Dermis blood vessel endothelial cell (primary cell): ENCODE measurements at regions not wholly inside any gene's neighbourhood (a gene's known extent, or its start where the extent isn't known, plus 50 kb on each side); places are given as distances from the start of the nearest gene placed in this dataset.
"Not testable (repeated sequence)": the region's sequence is repeated elsewhere in the genome, so short reads cannot be mapped to it uniquely, and the experiment has no call there.

ENCODE experiments used
- DNase-seq: peaks from one replicate; pipeline ENCODE4 v3.0.0; 2010

DNA sequence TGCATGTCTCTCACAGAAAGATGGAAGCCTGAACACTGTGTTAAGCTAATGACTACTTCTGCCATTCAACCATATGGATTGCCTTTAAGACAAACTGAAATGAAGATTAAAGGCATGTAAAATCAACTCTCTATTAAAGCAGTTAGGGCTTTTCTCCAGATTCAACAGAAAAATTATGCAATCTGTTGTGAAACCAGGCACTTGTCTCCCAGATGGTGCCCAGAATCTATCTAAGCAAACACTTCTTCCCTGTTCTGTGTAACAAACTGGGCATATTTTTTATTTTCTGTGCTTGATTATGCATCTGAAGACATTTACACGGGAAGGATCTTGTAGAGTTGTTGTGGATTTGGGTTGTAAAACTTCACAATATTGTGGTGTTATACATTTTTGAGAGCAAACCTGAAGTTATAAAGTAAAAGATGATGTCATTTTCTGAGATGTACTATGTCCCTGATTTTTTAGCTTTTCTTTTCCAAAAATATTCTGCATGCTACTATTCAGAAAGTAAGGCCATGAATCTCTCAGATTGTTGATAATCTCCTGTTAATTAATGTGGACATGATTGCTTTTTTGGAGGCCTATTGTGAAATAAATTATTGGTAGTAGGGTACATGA lies 1550.3 kb downstream of the CDH8 start:
- DNase-seq: no peak

DNA sequence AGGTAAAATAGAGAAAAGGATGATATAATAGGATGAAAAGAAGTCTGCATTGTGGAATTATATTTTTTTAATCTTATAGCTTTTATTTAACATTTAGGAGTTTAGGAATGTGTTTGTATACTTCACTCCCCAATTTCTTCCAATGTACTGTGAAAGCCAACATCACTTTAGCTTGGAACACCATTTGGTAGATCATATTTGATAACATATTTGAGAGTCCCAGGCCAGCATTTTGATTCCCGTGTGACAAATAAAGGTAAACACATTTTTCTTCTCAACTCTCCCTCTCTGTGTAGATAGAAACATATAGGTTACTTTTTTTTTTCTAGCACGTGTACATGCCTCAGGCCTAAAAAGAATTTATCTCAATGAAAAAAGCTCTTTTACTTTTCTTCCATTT lies 1551.3 kb downstream of the CDH8 start:
- no peak for DNase-seq

DNA sequence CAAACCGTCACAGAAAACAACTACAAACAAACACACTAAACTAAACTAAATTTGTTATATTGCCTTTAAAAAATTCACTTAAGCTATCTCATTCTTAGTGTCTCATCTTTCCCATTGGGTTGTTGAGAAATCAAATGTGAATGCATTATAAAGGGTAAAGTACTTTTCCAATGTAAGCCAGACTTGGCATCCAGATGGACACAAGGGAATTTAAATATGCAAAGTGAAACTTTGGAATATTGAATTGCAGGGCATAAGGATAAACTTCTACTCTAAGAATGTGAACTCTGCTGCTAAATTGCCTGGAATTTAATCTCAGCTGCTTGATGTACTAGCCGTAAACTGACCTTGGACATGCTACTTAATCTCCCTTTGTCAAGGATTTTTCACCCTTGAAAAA lies 1554.6 kb downstream of the CDH8 start:
- DNase-seq: no peak

DNA sequence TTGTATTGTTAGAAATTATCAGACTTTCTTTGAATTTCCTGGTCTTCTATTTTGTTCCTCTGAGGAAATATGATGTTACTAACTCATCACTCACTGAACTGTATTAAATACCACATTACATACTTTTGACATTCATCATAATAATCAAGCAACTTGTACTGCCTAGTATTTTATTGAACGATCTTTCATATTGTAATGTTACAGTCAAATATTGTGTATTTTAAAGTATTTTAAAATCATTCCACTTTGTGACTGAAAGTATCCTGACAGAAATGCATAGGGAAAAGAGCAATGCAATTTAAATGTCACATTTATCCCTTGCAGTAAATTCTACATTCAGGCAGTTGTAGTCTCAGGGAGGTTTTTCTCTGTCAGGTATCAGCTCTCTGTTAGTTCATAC lies 1557.4 kb downstream of the CDH8 start:
- DNase-seq: no peak

DNA sequence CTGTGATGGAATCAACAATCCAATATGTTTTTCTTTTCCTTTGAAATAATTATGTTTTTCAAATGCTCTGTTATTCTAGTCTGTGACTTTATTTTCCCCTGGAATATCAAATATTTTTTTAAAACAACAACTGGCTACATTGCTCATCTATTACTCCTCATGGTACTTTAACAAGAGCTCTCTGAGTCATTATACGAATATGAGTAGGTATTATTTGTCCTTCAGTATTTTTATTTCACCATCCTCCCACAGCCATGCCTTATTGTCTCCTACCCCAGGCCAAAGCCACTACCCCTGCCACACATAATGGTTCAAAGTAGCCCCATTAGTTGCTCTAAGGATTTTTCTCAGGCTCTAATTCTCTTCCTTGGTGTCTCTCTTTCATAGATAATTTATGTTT lies 1572.3 kb downstream of the CDH8 start:
- DNase-seq: no peak

DNA sequence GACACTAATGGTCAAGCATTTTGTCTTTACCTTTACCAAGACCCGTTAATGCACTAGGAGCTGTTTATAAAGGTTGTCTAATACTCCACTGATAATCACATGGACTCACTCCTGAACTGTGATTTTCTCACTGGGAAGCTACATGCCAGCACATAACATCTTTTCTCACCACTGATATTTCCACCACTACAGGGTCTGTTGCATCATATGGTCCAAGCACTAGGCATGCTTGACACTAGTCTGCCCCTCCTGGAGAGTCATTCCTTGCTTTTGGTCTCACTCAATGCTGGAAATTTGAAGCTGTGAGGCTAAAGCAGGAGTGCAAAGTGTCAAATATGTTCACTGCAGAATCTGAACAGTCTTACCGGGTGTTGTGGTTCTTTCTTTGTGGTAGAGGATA lies 1576.8 kb downstream of the CDH8 start:
- no peak for DNase-seq

DNA sequence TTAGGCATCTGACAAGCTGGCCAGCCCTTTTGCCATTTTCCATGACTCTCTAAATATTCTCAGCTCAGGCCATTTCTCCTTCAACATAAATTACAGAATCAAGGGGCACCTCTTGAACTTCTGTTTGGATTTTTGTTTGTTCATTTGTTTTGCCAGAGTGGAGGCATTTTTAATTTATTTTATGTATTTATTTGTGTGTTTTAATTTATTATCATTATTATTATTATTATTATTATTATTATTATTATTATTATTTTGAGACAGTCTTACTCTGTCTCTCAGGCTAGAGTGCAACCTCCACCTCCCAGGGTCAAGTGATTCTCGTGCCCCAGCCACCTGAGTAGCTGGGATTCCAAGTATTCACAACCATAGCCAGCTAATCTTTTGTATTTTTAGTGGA lies 1578.0 kb downstream of the CDH8 start:
- DNase-seq: no peak

DNA sequence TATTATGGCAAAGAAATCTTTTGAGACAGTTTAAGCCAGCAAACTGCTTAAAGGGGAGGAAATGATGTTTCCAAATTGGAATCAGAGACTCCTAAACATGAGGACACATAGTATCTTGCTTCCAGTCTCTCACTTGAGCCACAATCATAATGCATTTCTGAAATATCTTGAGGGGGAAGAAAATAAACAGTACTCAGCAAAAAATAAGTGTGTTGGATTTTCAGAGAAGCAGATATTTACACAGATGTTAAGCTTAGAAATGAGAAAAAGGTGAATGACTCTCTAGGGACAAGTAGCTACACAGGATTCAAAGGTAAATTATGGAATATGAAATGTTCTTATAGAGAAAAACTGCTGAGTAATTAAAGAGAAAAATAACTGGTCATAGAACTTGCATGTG lies 1583.6 kb downstream of the CDH8 start:
- DNase-seq: no peak

DNA sequence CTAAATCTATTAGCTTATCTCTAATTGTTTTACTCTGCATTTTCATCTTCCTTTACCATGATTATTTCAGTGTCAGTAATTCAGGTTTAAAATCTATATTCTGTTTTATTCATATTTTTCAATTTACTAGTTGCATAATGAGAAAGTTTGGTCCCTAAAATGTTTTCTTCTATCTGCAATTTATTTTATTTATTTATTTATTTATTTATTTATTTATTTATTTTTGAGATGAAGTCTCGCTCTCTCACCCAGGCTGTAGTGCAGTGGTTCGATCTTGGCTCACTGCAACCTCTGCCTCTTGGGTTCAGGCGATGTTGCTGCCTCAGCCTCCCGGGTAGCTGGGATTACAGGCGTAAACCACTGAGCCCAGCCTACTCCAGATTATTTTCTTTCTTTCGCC lies 1597.3 kb downstream of the CDH8 start:
- no peak for DNase-seq

DNA sequence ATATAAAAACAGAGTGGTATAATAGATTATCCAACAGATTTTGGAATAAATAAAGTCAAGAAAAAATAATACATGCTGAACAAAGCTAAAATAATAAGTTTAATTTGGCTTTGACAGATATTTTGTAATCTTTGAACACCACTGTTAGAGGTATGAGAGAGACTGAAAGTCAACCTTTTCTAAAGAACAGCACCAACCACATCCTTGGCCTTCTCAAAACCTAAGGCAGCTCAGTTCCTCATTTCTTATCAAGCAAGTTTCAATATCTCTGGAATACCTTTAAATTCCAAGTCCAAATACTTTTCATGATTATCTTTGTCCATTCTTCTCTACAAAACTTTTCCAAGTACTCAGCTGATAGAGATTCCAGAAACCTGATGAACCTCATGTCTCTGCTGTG lies 1603.8 kb downstream of the CDH8 start:
- DNase-seq: no peak

DNA sequence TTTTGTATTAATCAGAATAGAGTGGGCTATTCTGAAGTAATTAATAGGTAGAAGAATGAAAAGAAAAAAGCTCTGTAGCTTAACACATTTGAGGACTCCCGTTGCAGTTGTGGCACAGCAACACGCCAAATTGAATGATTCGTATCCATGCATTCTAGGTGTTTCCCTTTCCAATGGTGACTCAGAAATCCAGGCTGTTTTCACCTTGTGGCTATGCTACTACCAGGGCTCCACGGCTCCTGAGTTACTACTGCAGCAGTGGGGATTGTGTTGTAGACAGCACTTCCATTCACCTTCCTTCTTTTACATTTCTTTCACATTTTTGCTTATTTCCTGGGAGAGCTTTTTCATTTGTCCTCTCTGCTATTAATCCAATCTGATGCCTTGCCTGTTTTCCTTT lies 1616.4 kb downstream of the CDH8 start:
- no peak for DNase-seq

DNA sequence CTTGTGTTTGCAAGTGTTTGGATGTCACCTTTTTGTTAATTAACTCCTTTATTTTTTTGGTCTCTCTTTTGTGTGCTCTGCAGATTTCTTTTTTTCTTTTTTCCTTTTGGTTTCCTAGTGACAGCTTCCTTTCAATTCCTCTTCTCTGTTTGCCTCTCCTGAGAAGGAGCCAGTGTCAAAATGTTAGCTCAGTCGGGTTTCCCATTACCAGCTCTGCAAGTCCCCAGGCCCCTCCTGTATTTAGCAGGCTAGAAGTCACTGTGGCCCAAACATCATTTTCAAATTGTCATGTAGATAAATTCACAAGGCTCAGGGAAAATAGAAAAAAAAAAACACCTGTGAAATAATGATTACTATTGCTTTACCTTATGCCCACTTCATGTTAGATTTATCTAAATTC lies 1621.6 kb downstream of the CDH8 start:
- no peak for DNase-seq

DNA sequence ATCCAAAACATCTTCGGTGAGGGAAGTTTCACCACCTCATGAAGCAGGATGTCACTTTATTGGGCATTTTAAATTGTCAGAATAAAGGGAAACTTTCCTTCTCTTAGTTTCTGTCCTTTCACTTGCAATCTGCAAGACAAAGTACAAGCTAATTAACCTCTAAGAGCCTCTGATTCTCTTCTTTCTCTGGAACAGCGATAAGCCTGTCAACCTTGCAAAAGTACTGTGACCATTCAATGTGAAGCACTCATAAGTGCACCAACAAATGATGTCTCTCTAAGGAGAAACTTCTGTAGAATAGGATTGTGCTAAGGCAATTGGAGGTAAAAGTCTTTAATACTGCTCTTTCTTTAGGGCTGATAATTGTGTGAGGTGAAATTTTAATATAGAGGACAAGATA lies 1622.3 kb downstream of the CDH8 start:
- DNase-seq: no peak

DNA sequence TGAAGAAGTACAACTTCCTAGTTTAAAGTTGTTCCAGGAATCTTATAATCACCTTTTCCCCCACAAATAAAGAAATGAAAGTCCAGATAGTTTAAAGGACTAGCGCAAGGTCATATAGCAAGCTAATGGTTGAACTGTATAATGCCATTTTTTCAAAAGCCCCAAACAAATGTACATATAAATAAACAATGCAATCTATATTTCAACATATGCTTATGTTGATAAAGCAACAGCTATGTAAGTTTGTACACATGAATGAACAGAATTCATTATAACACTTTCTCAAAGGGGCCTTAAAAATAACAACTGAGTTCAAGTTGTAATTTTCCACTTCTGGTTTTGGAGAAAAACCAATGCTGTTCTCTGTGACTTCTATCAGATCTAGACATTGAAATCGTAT lies 1628.6 kb downstream of the CDH8 start:
- DNase-seq: no peak

DNA sequence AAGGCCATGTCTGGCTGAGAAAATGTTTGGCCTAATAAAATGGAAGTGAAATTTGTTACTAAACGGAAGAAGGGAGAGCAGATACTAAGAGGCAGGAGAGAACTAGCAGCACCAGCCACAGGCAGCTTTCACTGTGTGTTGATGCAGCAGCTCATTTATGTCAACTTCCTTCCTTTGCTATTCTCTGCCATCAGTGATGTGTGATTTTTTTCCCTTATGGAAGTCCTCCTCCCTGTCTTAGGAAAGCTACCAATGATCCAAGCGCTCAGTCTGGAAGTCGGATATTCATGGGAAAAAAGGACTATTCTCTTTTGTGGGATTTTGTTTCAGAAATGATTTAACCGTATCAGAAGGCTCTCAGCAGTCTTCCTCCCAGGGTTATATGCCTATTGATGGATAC lies 1629.2 kb downstream of the CDH8 start:
- no peak for DNase-seq

DNA sequence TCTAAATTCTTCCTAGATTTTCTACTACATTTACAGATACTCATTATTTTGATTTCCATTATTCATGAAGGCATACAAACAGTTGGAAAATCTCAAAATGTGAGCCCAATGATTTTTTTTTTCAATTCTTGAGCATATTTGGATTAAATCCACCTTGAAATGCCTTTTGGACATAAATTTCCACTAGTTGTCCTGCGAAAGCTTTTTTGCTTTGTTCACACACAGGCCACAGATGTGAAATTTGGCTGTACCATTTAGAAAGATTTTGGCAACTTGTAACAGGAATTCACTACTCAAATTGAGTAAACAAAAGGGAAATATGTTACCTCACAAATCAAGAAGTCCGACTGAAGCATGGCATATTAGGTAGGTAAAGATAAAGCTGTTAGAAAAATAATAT lies 1631.0 kb downstream of the CDH8 start:
- DNase-seq: no peak

DNA sequence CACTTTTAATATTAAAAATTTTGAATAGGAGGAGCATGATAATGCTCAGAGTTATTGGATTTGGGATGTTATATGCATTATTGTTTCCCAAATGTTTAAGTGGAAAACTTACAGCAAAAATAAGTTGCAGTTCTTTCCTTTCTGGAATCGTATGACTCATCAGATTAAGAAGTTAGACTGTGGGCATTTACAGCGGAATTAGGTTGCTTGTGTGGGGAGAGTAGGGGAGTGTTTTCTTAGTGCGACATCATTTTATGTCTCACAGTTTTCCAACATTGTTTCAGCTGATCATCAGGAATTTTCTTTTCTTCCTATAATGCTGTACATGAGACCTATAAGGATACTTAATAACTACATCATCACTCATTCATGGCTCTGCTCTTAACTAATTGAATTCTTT lies 1631.8 kb downstream of the CDH8 start:
- DNase-seq: no peak

DNA sequence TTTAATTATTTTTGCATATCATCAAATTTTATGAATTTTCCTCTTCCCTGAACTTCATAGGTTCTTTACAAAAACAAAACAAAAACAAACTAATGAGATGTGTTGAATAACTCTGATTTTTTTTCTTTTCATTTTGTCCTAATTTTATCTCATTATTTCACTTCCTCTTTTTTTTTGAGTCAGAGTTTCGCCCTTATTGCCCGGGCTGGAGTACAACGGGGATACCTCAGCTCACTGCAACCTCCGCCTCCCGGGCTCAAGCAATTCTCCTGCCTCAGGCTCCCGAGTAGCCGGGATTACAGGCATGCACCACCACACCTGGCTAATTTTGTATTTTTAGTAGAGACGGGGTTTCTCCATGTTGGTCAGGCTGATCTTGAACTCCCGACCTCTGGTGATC lies 1633.3 kb downstream of the CDH8 start:
- not testable (repeated sequence) for DNase-seq

DNA sequence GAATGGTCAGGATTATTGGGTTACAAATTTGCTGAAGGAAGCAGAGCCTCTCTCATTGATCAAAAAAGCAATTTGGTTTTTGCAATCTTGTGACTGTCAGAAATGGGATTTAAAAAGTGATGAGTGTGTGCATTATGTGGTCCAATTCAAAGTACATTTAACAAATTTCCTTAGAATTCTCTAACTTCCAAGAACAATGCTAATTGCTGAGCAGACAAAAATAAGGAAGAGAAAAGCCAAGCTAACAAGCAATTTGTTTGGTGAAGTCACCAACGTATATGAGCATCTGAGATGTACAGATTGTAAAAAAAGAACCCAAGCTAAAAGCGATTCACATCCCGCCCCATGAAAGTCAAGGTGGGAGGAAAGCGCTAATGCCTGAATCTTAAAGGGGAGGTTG lies 1643.9 kb downstream of the CDH8 start:
- no peak for DNase-seq

DNA sequence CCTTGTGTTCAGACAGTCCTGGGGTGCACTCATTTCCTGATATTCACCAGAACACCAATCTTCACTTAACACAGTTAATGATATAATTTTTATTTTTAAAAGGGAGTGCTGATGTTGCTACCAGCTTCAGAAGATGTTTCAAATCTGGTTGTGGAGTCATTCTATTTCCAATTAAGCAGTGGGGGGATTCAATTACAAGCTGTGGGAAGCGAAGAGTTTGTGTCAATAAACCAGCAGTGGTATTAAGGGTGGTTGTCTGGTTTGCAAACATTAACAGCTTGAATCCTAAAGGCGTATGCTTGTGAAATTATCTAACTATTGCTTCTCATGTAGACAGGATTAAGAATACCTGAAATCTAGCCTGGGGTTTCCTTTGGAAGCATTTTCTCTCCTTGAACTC lies 1637.5 kb upstream of the GOT2 start:
- DNase-seq: no peak

DNA sequence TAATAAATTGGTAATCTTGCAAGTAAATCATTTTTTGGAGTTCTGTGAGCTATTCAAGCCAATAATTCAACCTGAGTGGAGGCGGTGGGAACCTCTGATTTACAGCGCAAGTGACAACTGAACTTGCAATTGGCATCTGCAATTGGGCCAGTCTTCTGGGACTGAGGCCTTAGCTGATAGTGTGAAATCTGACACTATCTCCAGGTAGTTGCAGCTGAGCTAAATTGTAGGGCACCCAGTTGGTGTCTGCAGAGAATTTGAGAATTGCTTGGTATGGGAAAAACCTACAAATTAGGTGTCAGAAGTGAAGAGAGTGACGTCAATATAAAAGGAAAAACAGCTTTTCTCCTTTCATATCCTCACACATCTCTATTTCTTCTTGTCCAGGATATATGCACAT lies 1633.6 kb upstream of the GOT2 start:
- DNase-seq: no peak

DNA sequence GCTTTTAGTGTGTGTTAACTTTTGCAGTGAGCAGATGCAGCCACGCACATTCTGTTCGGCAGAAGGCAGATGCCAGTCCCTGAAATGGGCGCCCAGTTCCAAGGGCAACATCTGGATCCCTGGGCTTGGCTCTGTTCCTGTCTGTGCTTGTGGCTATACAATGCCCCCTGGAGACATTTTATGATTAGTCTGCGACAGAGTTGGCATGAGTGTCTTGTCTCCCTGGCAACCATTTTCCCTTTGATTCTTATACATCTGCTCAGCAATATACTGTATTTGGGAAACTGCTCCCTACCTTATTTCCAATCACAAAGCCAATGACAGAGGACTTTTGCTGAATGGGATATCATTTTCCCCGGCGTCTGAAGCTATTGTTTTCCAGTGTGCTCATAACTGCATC lies 1629.5 kb upstream of the GOT2 start:
- DNase-seq: no peak

DNA sequence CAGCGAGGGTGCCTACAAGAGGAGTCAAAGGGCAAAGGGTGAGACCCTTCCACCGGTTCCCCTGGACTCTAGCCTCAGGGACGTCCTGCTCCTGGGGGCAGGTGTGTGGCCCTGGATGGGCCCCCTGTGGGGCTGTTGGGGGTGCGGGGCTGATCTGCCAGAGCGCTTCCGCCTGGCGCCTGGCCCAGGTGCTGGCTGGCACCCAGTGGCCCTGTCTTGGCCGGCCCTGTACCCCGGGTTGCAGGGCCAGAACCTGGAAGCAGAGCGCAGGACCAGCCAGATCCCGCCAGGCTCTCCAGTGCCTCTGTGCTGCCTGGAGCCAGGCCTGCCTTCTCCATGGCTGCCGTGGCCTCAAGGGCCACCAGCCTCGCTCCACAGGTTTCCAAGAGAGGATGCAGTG lies 1625.8 kb upstream of the GOT2 start:
- not testable (repeated sequence) for DNase-seq

DNA sequence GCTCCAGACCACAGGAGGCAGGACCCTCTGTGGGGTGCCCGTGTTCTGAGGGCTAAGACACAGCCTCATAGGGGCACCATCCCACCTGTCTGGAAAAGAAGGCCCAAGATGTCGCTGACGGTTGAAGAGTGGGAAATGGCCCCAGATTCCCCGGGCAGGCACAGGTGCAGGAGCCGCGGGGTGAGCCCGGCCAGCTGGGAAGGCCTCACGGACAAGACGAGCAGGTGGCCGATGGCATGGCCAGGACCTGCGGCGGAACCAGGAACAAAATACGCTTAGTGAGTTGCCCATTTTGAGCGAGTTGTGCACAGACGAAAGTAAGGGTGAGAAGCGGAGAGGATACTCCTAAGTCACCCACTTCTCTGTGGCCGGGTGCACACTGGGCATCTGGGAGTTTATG lies 1625.3 kb upstream of the GOT2 start:
- DNase-seq: not testable (repeated sequence)

DNA sequence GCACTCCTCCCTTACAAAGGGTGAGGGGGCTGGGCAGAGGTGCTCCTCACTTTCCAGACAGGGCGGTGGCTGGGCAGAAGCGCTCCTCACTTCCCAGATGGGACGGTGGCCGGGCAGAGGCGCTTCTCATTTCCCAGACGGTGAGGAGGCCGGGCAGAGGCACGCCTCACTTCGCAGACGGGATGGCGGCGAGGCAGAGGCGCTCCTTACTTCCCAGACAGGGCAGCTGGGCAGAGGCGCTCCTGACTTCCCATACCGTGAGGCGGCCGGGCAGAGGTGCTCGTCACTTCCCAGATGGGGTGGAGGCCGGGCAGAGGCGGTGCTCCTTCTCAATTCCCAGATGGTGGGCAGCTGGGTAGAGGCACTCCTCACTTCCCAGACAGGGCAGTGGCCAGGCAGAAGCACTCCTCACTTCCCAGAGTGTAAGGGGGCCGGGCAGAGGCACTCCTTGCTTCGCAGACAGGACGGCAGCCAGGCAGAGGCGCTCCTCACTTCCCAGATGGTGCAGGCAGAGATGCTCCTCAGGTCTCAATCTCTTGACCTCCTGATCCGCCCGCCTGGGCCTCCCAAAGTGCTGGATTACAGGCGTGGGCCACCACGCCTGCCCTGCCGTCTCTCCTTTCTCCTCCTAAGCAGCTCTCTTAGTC lies 1623.9 kb upstream of the GOT2 start:
- DNase-seq: not testable (repeated sequence)
